ENCODE measurements at regions not wholly inside any gene's neighbourhood (a gene's known extent, or its start where the extent isn't known, plus 50 kb on each side); places are given as distances from the start of the nearest gene placed in this dataset.

DNA sequence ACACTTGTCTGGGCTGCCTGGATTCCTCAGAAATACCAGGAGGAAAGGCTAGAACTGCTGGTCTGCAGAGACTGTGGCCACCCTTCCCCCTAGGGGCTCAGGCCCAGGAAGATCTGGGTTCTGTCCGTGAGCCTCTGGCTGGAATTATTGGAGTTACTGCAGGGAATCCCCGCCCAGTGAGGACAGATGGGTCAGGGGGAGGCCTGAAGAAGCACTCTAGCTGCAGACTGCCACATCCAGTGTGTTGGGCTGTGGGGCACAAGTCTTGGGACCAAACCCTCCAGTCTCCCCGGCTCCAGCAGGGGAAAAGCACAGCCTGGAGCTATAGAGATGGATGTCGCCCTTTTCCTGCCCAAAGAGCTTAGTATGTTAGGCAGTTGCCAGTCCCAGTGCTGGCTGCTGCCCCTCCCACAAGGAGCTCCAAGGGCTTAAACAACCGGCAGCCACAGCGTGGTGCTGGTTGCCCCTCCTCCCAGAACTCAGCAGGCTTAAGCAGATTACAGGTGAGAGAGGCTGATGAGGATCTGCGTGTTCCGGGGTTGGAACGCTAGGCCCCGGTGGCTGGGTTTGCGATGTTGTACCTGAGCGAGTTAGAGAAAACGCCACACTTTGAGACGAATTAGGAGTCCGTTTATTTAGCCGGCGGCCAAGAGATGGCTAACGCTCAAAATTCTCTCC, 255.5 kb upstream of the LRRC7 start:
- no peak overlapping the region for H3K27ac Mint-ChIP-seq
- no peaks in the 10 kb centered on the region for H3K36me3 Mint-ChIP-seq (ENCODE audit: low read depth)
- no peaks in the 10 kb centered on the region for H3K4me1 Mint-ChIP-seq (ENCODE audit: low read depth)
- DNase-seq (no peak), ATAC-seq (no peak)
- H3K9me3 Mint-ChIP-seq (ENCODE audit: insufficient read depth), result no peaks in the 10 kb centered on the region
- no peaks in the 10 kb centered on the region for H3K27me3 Mint-ChIP-seq (ENCODE audit: low read depth)
- no peak overlapping the region for H3K4me3 Mint-ChIP-seq
- CTCF ChIA-PET, result no interaction called here
- POLR2A ChIA-PET, result no interaction called here

DNA sequence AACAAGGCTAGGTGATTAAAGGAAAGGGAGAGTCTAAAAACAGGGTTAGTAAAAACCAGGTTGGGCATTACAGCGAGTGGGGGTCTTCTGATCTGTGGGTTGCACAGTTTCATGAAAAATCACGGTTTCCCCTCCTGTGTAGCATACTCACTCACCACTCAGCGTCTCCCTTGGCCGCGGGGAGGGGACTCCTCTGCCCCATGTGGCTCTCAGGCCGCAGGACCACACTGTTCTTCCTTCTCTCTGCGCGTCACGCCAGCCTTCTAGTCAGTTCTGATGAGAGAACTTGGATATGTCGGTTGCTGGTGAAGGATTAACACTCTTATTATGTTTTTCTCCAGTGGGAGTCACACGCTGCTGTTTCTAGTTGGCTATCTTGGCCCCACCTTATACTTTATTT, 254.6 kb upstream of the LRRC7 start:
- ATAC-seq (no peak), DNase-seq (no peak)
- Mint-ChIP-seq H3K9me3 (ENCODE audit: insufficient read depth) (no peaks in the 10 kb centered on the region), H3K36me3 (ENCODE audit: low read depth) (no peaks in the 10 kb centered on the region), H3K27me3 (ENCODE audit: low read depth) (no peaks in the 10 kb centered on the region), H3K4me1 (ENCODE audit: low read depth) (no peaks in the 10 kb centered on the region), H3K4me3 (no peak overlapping the region), H3K27ac (no peak overlapping the region)
- ChIA-PET POLR2A (no interaction called here), CTCF (no interaction called here)

DNA sequence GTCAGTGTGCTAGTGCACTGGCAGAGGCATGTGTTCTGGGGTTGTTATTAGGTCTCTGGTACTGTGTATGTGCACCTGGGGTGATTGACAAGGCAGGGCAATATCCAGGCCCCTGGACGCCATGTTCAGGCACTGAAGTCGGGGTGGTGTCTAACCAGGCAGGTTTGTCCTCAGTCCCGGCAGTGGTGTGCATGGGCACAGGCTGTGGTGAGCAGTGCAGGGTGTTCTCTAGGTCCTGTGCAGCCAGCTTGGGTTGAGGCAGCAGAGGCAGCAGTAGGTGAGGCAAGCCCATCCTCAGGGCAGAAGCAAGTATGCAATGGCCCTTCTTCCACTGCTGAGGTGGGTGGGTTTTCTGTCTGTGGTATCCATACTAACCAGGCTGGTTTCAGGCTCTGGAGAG, 252.3 kb upstream of the LRRC7 start:
- no peaks in the 10 kb centered on the region for H3K36me3 Mint-ChIP-seq (ENCODE audit: low read depth)

DNA sequence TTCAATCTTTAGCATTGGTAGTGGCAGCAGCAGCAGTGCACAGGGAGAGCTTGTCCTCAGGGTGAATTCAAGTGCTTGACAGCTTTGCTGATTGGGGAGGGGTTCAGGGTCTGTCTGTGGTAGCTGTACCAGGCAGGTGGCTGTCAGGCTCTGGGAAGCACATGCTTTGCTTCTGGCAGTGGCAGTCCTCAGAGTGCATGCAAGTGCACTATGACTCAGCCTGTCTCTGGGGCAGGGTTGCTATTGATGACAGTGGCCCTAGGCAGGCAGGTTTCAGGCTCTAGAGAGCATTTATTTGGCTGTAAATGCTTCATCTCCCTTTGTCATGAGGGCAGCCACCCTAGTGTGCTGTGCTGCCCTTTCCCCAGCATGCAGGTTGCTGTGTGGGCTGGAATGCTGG, 251.9 kb upstream of the LRRC7 start:
- ATAC-seq, result no peak
- Mint-ChIP-seq H3K36me3 (ENCODE audit: low read depth) (no peaks in the 10 kb centered on the region), H3K4me3 (no peak overlapping the region), H3K27me3 (ENCODE audit: low read depth) (no peaks in the 10 kb centered on the region), H3K9me3 (ENCODE audit: insufficient read depth) (no peaks in the 10 kb centered on the region), H3K4me1 (ENCODE audit: low read depth) (no peaks in the 10 kb centered on the region), H3K27ac (no peak overlapping the region)
- ChIA-PET CTCF (no interaction called here), POLR2A (no interaction called here)
- DNase-seq, result no peak

More for the DNA sequence above, 252.3 kb upstream of the LRRC7 start:
- ATAC-seq, result no peak
- no peak for DNase-seq
- CTCF ChIA-PET, result no interaction called here
- H3K27me3 Mint-ChIP-seq (ENCODE audit: low read depth), result no peaks in the 10 kb centered on the region
- no peaks in the 10 kb centered on the region for H3K4me1 Mint-ChIP-seq (ENCODE audit: low read depth)
- POLR2A ChIA-PET, result no interaction called here
- H3K4me3 Mint-ChIP-seq, result no peak overlapping the region
- H3K27ac Mint-ChIP-seq, result no peak overlapping the region
- H3K9me3 Mint-ChIP-seq (ENCODE audit: insufficient read depth), result no peaks in the 10 kb centered on the region

DNA sequence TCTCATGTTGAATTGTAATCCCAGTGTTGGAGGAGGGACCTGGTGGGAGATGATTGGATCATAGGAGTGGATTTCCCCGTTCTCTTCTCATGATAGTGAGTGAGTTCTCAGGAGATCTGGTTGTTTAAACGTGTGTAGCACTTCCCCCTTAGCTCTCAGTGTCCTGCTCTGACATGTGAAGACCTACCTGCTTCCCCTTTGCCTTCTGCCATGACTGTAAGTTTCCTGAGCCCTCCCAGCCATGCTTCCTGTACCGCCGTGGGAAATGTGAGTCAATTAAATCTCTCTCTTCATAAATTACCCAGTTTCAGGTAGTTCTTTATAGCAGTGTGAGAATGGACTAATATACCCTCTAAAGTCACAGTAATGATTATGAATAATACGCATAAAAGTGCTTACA, 248.4 kb upstream of the LRRC7 start:
- CTCF ChIA-PET, result no interaction called here
- POLR2A ChIA-PET, result no interaction called here

DNA sequence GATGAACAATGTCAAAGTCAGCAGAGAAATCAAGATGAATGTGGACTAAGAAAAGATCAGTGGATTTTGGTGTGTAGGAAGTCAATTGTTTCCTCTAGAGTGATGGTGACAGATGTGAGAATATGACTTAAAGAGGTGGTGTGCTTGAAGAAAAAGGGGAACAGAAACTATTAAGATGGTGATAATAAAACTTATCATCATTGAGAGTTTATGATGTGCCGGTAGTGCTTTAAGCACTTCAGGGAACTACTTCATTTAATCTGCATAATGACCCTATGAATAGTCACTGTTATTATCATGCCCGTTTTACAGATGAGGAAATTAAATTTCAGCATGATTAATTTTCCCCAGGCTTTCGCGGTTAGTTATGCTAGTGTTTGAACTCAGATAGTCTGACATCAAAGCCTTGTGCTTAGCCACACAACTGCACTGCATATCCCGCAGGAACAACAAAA, 246.9 kb upstream of the LRRC7 start:
- H3K27ac Mint-ChIP-seq, result no peak overlapping the region
- POLR2A ChIA-PET, result no interaction called here
- CTCF ChIA-PET, result no interaction called here

More for the DNA sequence above, 248.4 kb upstream of the LRRC7 start:
- DNase-seq, result no peak
- Mint-ChIP-seq H3K9me3 (ENCODE audit: insufficient read depth) (no peaks in the 10 kb centered on the region), H3K4me3 (no peak overlapping the region), H3K36me3 (ENCODE audit: low read depth) (no peaks in the 10 kb centered on the region), H3K27me3 (ENCODE audit: low read depth) (no peaks in the 10 kb centered on the region), H3K27ac (no peak overlapping the region), H3K4me1 (ENCODE audit: low read depth) (no peaks in the 10 kb centered on the region)
- no peak for ATAC-seq

DNA sequence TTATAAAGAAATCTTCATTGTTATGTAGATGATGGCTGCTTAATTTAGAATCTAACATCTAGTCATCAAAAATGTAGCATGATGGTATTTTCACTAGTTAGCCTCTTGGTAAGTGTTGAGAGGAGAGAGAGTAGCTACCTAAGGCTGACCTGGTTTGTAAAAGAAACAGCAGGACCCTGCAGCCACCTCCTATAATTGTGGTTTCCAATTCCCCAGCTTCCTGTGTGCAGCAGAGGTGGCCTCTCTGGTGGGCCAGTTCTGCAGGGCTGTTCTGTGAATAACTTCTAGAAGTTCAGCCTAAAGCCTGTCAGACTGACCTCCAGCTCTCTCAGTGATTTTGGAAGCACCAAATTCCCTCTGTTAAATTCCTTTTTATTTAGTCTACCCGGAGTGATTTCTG, 246.4 kb upstream of the LRRC7 start:
- CTCF ChIA-PET, result no interaction called here

More for the DNA sequence above, 246.9 kb upstream of the LRRC7 start:
- no peak for DNase-seq
- Mint-ChIP-seq H3K9me3 (ENCODE audit: insufficient read depth) (no peaks in the 10 kb centered on the region), H3K36me3 (ENCODE audit: low read depth) (no peaks in the 10 kb centered on the region), H3K4me1 (ENCODE audit: low read depth) (no peaks in the 10 kb centered on the region), H3K4me3 (no peak overlapping the region), H3K27me3 (ENCODE audit: low read depth) (no peaks in the 10 kb centered on the region)
- ATAC-seq, result no peak

DNA sequence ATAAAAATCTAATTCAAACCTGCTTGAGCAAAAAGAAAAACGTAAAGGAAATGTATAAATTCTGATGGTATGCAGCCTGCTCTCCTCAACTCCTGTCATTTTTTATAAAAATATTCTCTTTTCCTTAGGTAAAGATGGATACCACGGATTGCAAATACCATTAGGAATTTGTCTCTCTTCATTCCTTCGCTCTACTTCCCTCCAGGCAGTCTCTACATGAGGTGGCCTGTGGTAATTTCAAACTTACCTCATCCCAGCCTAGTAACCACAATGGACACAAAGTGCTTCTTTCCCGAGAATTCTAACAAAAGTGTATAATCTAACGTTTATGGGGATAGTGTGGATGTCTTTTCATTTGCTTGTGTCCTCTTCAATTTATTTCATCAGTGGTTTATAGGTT, 239.5 kb upstream of the LRRC7 start:
- H3K27ac Mint-ChIP-seq, result no peak overlapping the region
- CTCF ChIA-PET, result no interaction called here

More for the DNA sequence above, 246.4 kb upstream of the LRRC7 start:
- no peak for ATAC-seq
- Mint-ChIP-seq H3K36me3 (ENCODE audit: low read depth) (no peaks in the 10 kb centered on the region), H3K27me3 (ENCODE audit: low read depth) (no peaks in the 10 kb centered on the region), H3K4me3 (no peak overlapping the region), H3K9me3 (ENCODE audit: insufficient read depth) (no peaks in the 10 kb centered on the region), H3K27ac (no peak overlapping the region), H3K4me1 (ENCODE audit: low read depth) (no peaks in the 10 kb centered on the region)
- POLR2A ChIA-PET, result no interaction called here
- no peak for DNase-seq

DNA sequence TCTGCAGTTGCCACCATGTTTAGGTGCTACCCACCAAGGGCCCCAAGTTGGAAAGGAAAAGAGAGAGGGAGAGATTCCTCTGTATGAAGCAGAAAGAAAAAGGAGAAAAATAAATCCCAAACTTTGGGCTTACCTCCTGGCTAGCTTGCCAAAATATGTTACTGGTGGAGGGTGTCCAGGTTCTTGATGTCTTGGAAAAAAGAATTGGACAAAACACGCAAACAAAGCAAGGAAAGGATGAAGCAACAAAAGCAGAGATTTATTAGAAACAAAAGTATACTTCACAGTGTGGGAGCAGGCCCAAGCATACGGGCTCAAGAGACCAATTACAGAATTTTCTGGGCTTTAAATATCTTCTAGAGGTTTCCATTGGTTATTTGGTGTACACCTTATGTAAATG, 204.5 kb upstream of the LRRC7 start:
- Mint-ChIP-seq H3K27me3 (ENCODE audit: low read depth) (no peaks in the 10 kb centered on the region), H3K9me3 (ENCODE audit: insufficient read depth) (no peaks in the 10 kb centered on the region), H3K27ac (no peak overlapping the region), H3K4me3 (no peak overlapping the region), H3K36me3 (ENCODE audit: low read depth) (no peaks in the 10 kb centered on the region), H3K4me1 (ENCODE audit: low read depth) (no peaks in the 10 kb centered on the region)
- POLR2A ChIA-PET, result no interaction called here
- DNase-seq (no peak), ATAC-seq (no peak)
- CTCF ChIA-PET, result no interaction called here

More for the DNA sequence above, 239.5 kb upstream of the LRRC7 start:
- ATAC-seq, result no peak
- Mint-ChIP-seq H3K4me3 (no peak overlapping the region), H3K27me3 (ENCODE audit: low read depth) (no peaks in the 10 kb centered on the region), H3K36me3 (ENCODE audit: low read depth) (no peaks in the 10 kb centered on the region), H3K9me3 (ENCODE audit: insufficient read depth) (peaks cover 3% of the 10 kb centered on the region), H3K4me1 (ENCODE audit: low read depth) (no peaks in the 10 kb centered on the region)
- DNase-seq, result no peak
- POLR2A ChIA-PET, result no interaction called here

DNA sequence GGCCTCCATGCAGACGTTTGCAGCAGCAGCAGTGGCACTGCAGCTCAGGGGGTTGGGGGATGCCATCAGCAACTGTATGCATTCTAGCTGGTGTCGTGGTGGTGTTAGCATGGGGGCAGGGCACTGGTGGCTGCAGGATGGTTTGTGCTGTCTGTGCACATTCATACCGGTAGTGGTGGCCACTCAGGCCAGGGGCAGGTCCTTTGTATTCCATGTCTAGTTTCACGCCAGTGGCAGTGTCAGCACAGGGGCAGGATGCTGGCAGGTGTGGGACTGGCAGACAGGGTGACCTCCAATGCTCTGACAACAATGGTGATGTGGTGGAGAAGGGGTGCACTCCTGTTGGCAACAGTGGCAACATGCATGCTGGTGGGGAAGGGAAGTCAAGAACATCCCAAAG, 194.2 kb upstream of the LRRC7 start:
- Mint-ChIP-seq H3K36me3 (ENCODE audit: low read depth) (no peaks in the 10 kb centered on the region), H3K9me3 (ENCODE audit: insufficient read depth) (no peaks in the 10 kb centered on the region), H3K4me1 (ENCODE audit: low read depth) (no peaks in the 10 kb centered on the region), H3K27me3 (ENCODE audit: low read depth) (no peaks in the 10 kb centered on the region), H3K27ac (no peak overlapping the region), H3K4me3 (no peak overlapping the region)
- CTCF ChIA-PET, result no interaction called here
- POLR2A ChIA-PET, result no interaction called here
- ATAC-seq (no peak), DNase-seq (no peak)

DNA sequence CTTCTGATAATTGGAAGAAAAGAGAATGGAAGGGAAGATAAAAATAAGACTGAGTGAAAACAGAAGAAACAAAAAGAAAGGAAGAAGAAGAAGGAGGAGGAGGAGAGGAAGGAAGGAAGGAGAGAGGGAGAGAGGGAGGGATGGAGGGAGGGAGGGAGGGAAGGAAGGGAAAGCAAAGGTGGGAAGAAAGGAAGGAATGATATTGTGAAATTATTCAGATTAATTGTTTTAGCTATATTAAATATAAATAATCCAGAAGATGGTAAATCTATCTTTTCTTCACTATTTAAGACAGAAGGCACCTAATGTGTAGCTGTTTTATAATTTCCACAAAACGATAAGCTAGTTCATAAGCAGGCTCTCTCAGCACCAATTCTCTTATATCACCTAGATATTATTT, 191.3 kb upstream of the LRRC7 start:
- Mint-ChIP-seq H3K4me1 (ENCODE audit: low read depth) (no peaks in the 10 kb centered on the region), H3K27ac (no peak overlapping the region), H3K4me3 (no peak overlapping the region), H3K36me3 (ENCODE audit: low read depth) (no peaks in the 10 kb centered on the region), H3K9me3 (ENCODE audit: insufficient read depth) (no peaks in the 10 kb centered on the region), H3K27me3 (ENCODE audit: low read depth) (no peaks in the 10 kb centered on the region)
- ChIA-PET CTCF (no interaction called here), POLR2A (no interaction called here)
- DNase-seq, result no peak
- ATAC-seq, result no peak

DNA sequence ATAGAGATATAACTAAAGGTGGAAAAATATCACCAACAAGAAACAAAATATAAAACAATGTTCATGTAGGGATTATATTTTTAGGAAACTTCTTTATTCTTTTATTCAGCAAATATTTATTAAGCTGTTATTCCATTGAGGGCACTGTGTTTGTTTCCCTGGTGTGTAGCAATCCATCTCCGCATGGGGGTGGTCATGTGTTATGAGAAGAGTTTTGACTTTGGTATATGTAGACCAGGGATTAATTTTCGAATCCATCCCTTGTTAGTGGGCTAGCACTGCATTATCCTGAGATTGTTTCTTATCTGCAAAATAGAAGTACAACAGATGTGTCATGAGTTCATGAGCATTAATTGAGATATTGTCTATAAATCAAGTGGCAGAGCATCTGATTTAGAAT, 190.2 kb upstream of the LRRC7 start:
- H3K9me3 Mint-ChIP-seq (ENCODE audit: insufficient read depth), result peaks cover 4% of the 10 kb centered on the region
- H3K27me3 Mint-ChIP-seq (ENCODE audit: low read depth), result no peaks in the 10 kb centered on the region
- no peaks in the 10 kb centered on the region for H3K4me1 Mint-ChIP-seq (ENCODE audit: low read depth)
- DNase-seq (no peak), ATAC-seq (no peak)
- H3K36me3 Mint-ChIP-seq (ENCODE audit: low read depth), result no peaks in the 10 kb centered on the region
- POLR2A ChIA-PET, result no interaction called here
- H3K27ac Mint-ChIP-seq, result no peak overlapping the region
- CTCF ChIA-PET, result no interaction called here
- no peak overlapping the region for H3K4me3 Mint-ChIP-seq

DNA sequence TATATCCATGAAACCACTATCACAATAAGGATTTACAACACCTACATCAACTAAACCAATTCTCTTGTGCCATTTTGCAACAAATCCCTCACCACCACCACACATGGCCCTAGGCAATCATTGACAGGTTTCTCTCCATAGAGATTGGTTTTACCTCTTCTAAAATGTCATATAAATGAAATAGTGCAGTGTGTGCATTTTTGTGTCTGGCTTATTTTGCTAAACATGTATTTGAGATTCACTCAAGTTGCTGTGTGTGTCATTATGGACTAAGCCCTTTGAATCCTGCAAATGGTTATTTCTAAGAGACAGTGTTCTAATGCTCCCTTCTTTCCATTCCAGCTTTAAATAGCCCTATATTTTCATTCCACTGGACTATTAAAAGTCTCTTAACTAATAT, 179.7 kb upstream of the LRRC7 start:
- peaks cover 2% of the 10 kb centered on the region for H3K9me3 Mint-ChIP-seq (ENCODE audit: insufficient read depth)
- no peaks in the 10 kb centered on the region for H3K36me3 Mint-ChIP-seq (ENCODE audit: low read depth)
- ATAC-seq (no peak), DNase-seq (no peak)
- H3K4me3 Mint-ChIP-seq, result no peak overlapping the region
- ChIA-PET CTCF (no interaction called here), POLR2A (no interaction called here)
- no peaks in the 10 kb centered on the region for H3K27me3 Mint-ChIP-seq (ENCODE audit: low read depth)
- H3K4me1 Mint-ChIP-seq (ENCODE audit: low read depth), result no peaks in the 10 kb centered on the region
- H3K27ac Mint-ChIP-seq, result no peak overlapping the region
